22Rv1 (cell line): ENCODE measurements at regions not wholly inside any gene's neighbourhood (a gene's known extent, or its start where the extent isn't known, plus 50 kb on each side); places are given as distances from the start of the nearest gene placed in this dataset.
A peak's percentile ranks its signal among the peaks of the same experiment; 100 is the strongest.
"Not testable (repeated sequence)": the region's sequence is repeated elsewhere in the genome, so short reads cannot be mapped to it uniquely, and the experiment has no call there.

ENCODE experiments used
- H3K27ac ChIP-seq: fragments of 450-650 bp; 2 replicates; pipeline ENCODE4 v1.5.1; 2017
- CTCF ChIP-seq: fragments of 450-650 bp; IDR thresholded peaks from 2 replicates; pipeline ENCODE4 v1.5.1; 2017; ENCODE audit warnings: mild to moderate bottlenecking
- ZFX ChIP-seq: fragments of 450-650 bp; IDR thresholded peaks from 2 replicates; pipeline ENCODE4 v1.6.1; 2017; ENCODE audit warnings: antibody characterized with exemption, borderline replicate concordance

- H3K27ac ChIP-seq, result not testable (repeated sequence)
These were observed 50.3 kb upstream of the CYP2B6 start for GRCh38 chr19:40940771-40941170.

DNA sequence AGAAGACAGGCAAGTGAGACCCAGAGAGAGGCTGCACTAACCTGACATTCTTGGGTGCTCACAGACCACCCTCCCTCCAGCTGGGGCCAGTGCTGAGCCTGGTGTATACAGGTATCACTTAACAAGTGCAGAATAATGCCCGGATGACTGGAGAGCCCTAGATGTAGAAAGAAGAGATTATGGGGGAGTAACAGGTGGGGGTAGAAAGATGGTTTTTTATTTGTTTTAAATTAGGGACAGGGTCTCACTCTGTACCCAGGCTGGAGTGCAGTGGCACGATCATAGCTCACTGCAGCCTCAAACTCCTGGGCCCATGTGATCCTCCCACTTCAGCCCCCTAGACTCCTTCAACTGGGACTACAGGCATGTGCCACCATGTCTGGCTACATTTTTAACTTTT is 53.1 kb upstream of the CYP2B6 start:
- not testable (repeated sequence) for H3K27ac ChIP-seq

- TF ChIP-seq CTCF, result no peak
- H3K27ac ChIP-seq, result no peak overlapping the region
These were observed 54.3 kb upstream of the CYP2B6 start for GRCh38 chr19:40936755-40937154.

GRCh38 chr19:40933025-40933424 is 51.0 kb upstream of the CYP2A7 start:
- TF ChIP-seq ZFX (no peak), CTCF (0 out of 2 replicates have a peak, but pooled peaks have one; percentile 5)
- H3K27ac ChIP-seq, result no peak overlapping the region

DNA sequence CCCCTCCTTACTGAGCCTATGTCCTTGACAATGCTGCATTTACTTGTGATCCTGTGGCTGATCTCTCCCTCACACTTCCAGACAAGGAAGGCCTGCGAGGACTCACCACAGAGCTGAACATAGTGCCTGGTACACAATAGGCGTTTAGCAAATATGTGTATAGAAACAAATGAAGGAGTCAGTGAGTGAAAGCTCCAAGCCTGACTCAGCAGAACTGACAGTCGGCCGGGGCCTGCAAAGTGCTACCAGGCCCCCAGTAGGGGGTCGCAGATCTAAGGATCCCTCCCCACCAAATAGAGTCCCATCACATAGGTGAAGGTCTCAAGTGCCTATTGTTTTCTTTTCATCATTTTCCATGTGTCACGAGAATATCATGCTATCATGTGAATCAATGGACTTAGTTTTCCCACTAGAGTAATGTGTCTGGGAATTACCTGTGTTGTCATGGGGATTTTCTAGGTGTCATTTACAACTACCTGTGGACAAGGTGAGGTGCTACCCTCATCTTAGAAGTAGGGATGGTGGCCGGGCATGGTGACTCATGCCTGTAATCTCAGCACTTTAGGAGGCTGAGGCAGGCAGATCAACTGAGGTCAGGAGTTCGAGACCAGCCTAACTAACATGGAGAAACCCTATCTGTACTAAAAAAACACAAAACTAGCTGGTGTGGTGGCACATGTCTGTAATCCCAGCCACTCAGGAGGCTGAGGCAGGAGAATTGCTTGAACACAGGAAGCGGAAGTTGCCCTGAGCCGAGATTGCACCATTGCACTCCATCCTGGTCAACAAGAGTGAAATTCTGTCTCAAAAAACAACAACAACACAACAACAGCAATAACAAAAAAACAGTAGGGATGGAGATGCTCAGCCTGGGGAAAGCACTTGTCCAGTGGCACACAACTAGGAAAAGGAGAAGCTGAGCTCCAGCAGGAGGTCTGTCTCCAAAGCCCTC is 50.3 kb upstream of the CYP2A7 start:
- no peak overlapping the region for H3K27ac ChIP-seq
- TF ChIP-seq CTCF (no peak), ZFX (no peak)
